GM12892 (cell line): ENCODE measurements at regions not wholly inside any gene's neighbourhood (a gene's known extent, or its start where the extent isn't known, plus 50 kb on each side); places are given as distances from the start of the nearest gene placed in this dataset.
A peak's percentile ranks its signal among the peaks of the same experiment; 100 is the strongest.

Source experiments
- DNase-seq: peaks from one replicate; pipeline ENCODE4 v3.0.0; 2011; ENCODE audit not compliant: insufficient read length
- FAIRE-seq: peaks from 2 replicates; lab custom pipeline; 2011; peaks lifted over from hg19 to GRCh38; lab: Jason Lieb, UNC
- POLR2A ChIP-seq: IDR thresholded peaks from 2 replicates; pipeline ENCODE4 v1.6.1; 2011; ENCODE audit warnings: low read depth, low read length, control low read depth
- POLR2AphosphoS5 ChIP-seq: IDR thresholded peaks from 2 replicates; pipeline ENCODE4 v1.6.1; 2011; ENCODE audit warnings: low read depth, low read length, control low read depth
- TAF1 ChIP-seq: IDR thresholded peaks from 2 replicates; pipeline ENCODE4 v1.6.1; 2011; ENCODE audit warnings: low read depth, mild to moderate bottlenecking, control low read depth, low read length, borderline replicate concordance

DNA sequence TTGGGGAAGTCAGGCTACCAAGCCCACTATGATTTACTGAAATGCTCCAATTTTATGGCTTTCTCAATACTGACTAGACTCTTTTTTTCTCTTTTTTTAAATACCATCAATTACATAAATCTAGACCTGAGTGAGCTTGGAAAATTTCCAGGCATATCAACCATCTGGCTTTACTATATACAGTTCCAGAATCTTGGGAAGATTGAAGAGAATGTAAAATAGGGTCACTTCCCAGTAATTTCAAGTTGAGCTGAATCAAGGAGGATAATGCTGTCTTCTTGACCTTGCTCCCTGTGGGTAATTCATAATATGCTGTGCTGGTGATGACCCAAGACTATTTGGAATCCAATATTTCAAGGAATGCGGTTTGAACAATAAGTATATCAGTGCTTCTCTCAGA, 108.1 kb downstream of the MAP3K21 start:
- no peak for TF ChIP-seq POLR2AphosphoS5
- TF ChIP-seq POLR2A, result no peak
- TF ChIP-seq TAF1, result no peak
- DNase-seq (no peak), FAIRE-seq (no peak)

DNA sequence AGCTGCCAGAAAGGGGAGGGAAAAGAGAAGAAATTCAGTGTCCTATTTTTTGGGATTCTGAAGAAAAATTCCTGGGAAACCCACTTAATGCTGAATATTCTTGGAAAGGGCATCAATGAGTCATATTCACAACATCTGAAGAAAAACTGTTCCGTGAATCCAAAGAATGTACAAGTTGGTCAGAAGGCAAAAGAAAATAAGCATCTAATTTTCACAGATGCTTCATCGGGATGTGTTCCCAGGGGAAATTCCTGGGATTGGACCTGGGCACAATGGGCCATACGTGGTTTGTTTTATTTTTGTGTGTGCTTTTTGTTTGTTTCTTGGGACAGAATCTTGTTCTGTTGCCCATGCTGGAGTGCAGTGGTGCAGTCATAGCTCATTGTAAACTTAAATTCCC, 112.2 kb downstream of the MAP3K21 start:
- DNase-seq (no peak), FAIRE-seq (no peak)
- TF ChIP-seq TAF1, result no peak
- TF ChIP-seq POLR2AphosphoS5, result no peak
- no peak for TF ChIP-seq POLR2A

DNA sequence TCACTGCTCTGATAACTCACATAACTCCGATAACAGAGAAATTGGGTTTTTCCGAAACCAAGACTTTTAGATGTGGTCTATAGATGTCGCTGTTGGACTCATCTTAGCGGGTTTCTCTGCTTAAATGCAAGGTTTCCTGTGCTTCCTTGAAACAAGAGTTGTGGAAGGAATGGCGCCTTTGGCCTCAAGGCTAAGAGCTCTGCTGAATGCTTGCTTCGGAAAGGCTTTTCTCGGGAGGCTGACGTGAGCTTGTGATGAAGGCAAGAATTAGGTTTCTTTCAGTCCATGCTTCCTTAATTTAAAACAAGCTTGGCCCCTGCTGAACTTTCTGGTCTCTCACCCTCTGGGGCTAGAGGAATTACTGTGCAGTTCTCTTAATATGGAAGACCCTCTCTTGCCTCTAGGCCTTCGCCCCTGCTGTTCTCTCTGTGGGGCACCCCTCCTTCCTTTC, 113.5 kb downstream of the MAP3K21 start:
- TF ChIP-seq TAF1, result no peak
- TF ChIP-seq POLR2A, result no peak
- TF ChIP-seq POLR2AphosphoS5, result no peak
- peak; percentile 70 for FAIRE-seq

DNA sequence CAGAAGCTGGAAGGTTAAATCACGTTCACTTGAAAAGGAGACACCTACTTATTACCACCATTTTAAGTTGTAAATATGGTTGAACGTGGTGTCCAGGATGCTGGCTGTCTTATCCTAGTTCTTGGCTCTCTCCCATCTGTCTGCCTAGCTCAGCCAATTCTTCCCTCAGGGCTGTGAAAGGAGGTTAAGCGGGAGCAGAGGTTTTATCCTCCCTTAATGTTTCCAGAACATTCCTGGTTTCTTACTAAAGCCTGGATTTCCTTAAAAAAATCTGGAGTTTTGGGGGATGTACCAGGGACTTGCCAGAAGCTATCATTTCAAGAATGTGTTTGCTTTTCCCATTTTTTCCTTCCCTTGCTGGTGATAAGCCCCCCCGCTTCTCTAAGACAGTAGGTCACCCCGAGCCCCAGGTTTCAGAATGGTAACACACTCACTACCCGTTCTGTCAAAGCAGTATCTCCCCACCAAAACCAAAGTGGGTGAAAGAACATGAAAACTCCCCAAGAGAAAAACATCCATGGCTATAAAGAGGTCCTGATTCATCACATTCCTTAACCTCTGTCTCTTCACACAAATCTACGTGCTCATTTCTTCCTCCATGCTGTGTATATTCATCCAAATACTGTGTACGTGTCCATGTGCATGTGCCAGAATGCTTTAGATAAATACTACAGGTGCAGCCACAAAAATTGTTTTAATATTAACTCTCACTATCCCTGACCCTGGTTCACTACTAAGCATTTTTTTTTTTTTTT, 114.7 kb downstream of the MAP3K21 start:
- DNase-seq (no peak), FAIRE-seq (no peak)
- TF ChIP-seq POLR2A, result no peak

More for the DNA sequence above, 113.5 kb downstream of the MAP3K21 start:
- DNase-seq, result no peak

DNA sequence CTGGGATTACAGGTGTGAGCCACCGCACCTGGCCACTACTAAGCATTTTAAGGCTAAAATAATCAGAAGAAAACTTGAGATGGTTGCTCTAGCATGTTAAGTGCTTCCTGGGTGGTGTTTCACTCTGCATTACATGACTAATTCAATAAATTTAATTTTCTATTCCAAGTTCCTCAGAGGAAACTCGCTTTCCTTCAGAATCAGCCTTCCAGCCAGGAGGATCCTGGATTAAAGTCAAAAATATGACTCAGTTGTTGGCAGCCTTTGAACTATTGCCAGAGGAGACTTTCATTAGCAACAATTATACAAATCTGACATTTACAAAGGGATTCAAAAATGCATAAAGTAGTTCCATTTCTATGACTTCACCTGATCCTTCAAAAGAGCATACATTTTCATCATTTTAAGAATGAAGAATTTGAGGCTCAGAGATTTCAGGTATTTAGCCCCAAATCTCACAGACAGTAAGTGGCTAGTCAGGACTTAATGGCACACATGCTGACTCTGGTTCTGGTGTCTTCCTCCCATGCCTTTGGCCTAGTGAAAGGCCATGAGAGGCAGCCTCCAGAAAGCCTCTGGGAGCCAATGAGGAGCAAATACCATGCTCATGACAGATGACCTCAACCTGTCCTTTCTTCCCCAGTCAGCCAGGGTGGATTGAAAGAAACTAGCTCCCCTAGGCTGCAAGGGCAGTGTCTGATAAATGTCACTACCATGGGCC, 115.7 kb downstream of the MAP3K21 start:
- TF ChIP-seq POLR2A (no peak), POLR2AphosphoS5 (no peak), TAF1 (no peak)
- no peak for DNase-seq
- no peak for FAIRE-seq

DNA sequence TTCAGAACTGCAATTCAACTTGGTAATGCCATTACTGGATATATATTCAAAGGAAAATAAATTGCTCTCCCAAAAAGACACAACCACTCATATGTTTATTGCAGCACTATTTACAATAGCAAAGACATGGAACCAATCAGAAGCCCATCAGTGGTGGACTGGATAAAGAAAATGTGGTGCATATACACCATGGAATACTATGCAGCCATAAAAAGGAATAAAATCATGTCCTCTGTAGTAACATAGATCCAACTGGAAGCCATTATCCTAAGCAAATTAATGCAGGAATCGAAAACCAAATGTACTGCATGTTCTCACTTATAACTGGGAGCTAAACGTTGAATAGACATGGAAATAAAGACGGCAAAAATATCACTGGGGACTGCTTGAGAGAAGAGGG, 117.0 kb downstream of the MAP3K21 start:
- FAIRE-seq, result no peak
- no peak for TF ChIP-seq TAF1
- TF ChIP-seq POLR2A, result no peak
- no peak for TF ChIP-seq POLR2AphosphoS5
- DNase-seq, result no peak

DNA sequence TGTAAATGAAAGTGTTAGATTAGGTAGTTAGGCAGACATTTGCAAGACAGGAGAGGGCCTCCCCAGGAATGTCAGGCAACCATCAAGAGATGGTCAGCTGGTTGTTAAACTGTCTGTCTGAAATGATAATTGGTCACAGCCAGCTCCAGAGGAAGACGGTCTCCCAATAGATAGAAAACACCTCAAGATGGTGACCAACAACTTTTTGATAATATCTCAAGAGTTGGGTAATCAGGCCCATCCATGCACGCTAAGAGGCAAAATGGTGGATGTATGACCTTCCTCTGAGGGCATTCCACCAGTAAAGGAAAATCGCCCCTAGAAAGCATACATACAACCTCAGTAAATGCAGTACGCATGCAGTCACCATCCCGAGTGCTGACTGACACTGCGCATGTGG, 118.2 kb downstream of the MAP3K21 start:
- no peak for TF ChIP-seq POLR2A
- no peak for TF ChIP-seq TAF1
- FAIRE-seq (no peak), DNase-seq (no peak)

DNA sequence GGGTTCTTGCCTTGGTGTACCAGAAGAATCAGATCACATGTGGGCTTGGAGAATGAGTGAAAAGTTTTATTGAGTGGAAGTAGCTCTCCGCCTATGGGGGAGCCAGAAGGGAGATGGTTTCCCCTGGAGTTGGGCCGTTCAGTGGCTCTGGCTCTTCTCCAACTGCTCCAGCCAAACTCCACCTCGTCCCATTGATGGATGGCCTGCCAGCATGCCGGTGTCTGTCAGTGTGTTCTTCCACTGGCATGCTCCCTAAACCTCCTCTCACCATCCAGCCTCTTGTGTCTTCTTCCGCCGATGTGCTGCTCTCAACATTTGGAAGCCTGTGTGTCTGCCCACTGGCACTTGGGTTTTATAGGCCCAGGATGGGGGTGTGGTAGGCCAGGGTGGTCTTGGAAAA, 119.4 kb downstream of the MAP3K21 start:
- FAIRE-seq (no peak), DNase-seq (no peak)
- TF ChIP-seq POLR2A, result no peak
- no peak for TF ChIP-seq TAF1
- no peak for TF ChIP-seq POLR2AphosphoS5

DNA sequence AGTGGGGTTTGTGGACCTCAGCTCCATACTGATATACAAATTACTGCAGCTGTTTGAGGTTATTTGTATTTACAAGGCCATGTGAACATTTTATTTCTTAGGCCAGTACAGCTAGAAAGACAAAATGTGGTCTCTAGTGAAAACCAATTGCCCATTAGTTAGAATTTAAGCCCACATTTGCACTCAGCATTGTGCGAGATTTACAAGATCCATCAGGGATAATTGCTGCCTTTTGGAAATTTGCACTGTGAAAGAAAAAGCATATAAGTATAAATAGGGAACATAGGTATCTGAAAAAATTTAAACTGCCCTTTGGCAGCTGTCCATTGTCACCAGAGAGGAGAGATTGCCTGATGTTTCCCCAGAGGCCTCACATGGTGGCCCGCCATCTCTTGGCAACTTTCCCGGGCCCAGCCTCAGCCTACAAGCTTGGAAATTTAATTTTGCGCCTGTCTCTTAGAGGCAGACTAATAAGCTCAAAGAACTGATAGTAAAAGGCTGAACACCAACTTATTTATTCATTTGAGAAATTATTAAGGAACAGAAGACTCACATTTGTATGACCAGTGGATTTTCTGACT, 120.7 kb downstream of the MAP3K21 start:
- no peak for DNase-seq
- no peak for FAIRE-seq
- TF ChIP-seq POLR2A, result no peak
- no peak for TF ChIP-seq POLR2AphosphoS5
- TF ChIP-seq TAF1, result no peak

DNA sequence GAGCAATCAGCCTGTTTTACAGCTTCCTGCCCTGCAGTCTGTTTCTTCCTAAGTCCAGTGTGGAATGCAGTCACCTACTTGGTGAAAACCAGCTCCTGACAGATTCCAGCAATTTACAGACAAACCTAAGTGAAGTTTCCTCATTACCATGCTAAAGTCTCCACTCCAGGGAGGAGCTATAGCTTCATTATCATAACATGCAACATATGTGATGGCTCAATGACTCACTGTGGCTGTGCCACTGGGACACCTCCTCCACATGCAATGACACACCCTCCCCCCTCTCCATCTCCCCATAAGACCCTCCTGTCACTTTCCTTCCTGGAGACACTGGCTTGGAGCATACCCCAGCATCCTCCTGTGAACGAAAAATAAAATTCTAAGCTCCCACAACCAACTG, 125.2 kb downstream of the MAP3K21 start:
- no peak for FAIRE-seq
- no peak for DNase-seq
- TF ChIP-seq POLR2AphosphoS5 (no peak), TAF1 (no peak), POLR2A (no peak)

DNA sequence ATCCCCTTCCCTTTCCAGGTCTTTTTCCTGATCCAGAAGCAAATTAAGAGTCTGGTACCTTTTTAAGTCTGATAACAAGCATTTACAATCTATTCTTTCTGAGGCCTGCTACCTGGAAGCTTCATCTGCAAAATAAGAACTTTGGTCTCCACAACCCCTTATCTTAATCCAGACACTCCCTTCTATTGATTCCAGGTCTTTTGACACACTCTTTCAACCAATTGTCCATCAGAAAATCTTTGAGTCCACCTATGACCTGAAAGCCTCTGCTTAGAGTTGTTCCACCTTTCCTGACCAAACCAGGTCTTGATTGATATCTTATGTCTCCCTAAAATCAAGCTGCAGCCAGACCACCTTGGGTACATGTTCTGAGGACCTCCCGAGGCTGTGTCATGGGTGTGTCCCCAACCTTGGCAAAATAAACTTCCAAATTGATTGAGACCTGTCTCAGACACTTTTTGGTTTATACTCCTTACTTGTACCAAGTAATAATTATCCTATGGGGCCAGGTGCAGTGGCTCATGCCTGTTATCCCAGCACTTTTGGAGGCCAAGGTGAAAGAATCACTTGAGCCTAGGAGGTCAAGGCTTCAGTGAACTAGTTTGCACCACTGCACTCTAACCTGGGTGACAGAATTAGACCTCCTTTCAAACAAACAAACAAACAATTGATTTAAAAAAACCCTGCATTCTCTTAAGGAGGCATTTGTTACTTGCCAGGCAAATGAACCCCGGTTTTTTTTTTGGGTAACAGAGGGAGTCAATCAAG, 126.1 kb downstream of the MAP3K21 start:
- no peak for FAIRE-seq
- TF ChIP-seq POLR2A (no peak), TAF1 (no peak), POLR2AphosphoS5 (no peak)
- DNase-seq, result no peak

DNA sequence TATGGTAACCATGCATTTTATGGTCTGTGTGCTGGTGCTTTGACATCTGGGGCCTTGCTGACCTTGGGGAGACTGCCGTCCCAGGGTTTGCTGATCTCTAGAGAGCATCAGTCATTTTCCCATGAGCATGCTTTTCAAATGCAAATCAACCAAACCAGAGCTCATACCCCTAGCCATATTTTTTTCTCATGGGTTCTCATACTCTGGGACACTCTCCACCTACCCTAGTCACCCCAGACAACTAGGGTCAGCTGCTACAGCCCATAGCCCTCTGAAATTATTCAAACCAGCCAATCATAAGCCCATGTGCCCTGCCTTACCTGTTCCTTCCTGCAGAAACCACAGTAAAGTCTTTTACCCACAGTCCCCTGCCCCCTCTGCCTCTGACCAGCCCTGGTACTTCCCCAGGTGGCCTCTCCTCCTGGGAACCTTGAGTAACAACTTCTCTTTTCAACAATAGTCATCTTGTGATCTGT, 132.0 kb downstream of the MAP3K21 start:
- peak; percentile 44 for FAIRE-seq
- no peak for TF ChIP-seq POLR2A
- no peak for TF ChIP-seq TAF1
- no peak for TF ChIP-seq POLR2AphosphoS5
- DNase-seq, result no peak

DNA sequence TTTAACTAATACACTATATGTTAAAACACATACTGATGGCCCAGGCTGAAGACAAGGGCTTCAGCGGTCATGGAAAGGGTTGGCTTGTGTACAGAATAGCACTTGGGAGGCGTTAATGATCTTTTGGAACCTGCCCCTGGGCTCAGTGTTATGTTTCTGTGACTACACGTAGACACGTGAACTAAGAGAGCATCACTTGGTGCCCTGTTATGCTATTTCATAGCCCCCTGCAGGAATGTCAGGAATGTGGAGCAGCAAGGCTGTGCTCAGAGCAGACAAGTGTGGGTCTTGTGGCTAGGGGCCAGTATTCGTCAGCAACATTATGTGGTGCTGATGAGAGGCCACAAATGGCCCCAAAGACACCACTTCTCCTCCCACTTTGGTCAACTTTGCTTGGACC, 132.4 kb downstream of the MAP3K21 start:
- FAIRE-seq (peak; percentile 9), DNase-seq (no peak)
- TF ChIP-seq POLR2A (no peak), POLR2AphosphoS5 (no peak), TAF1 (no peak)
